ENCODE measurements at regions not wholly inside any gene's neighbourhood (a gene's known extent, or its start where the extent isn't known, plus 50 kb on each side); places are given as distances from the start of the nearest gene placed in this dataset.
A peak's percentile ranks its signal among the peaks of the same experiment; 100 is the strongest.
"Not testable (repeated sequence)": the region's sequence is repeated elsewhere in the genome, so short reads cannot be mapped to it uniquely, and the experiment has no call there.

- H3K4me3 ChIP-seq (ENCODE audit: low read depth, low read length) = no peak overlapping the region
- in situ Hi-C loops (cut with HindIII; ENCODE audit: low sequenced_read_pairs) = no loop called here
- TF ChIP-seq CTCF (IDR thresholded peaks at IDR 0.05; ENCODE audit: low read depth, low read length) = no peak
- no peak for DNase-seq (ENCODE audit: low read depth, low spot score)
Observed at GRCh38 chr5:91794455-91794854, 411.3 kb upstream of the ARRDC3 start.

DNA sequence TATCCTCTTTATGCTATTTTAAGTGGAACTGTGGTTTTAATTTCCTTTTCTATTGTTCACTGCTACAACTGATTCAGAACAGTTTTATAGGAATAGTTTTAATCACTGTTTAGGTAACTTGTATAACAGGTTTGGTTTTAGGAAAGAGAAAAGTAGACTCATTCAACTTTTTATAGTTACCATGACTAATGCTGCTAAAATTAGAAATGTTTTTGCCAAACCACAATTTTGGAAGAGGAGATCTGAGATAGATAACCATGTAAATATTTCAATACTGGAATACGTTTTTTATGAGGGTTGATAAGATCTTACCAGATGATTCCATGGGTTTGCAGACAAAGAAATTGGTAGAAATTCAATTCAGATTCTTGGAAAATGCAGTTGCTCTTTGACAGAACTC is 404.6 kb upstream of the ARRDC3 start:
- peak; percentile 61 for DNase-seq (ENCODE audit: low read depth, low spot score)
- no peak for TF ChIP-seq CTCF (IDR thresholded peaks at IDR 0.05; ENCODE audit: low read depth, low read length)
- H3K4me3 ChIP-seq (ENCODE audit: low read depth, low read length) = no peak overlapping the region
- in situ Hi-C loops (cut with HindIII; ENCODE audit: low sequenced_read_pairs) = no loop called here

DNA sequence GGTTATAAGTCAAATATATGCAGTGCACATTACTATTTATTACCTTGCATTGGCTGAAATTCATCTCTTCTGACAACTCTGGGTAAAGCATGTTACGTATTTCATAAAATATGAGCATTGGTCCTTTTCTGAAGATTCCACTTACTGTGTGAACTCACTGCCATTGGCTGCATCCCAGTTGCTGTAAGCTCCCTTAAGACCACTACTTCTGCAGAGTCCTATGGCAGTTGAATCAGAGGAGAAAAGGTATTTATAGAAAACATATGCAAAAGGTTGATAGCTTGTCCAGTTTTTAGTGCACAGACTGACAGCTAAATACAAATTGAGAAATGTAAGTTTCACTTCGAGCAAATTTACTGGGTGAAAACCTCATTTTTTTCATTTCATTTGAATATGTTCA is 394.6 kb upstream of the ARRDC3 start:
- DNase-seq (ENCODE audit: low read depth, low spot score) = no peak
- TF ChIP-seq CTCF (IDR thresholded peaks at IDR 0.05; ENCODE audit: low read depth, low read length) = no peak
- in situ Hi-C loops (cut with HindIII; ENCODE audit: low sequenced_read_pairs) = no loop called here
- H3K4me3 ChIP-seq (ENCODE audit: low read depth, low read length) = no peak overlapping the region

DNA sequence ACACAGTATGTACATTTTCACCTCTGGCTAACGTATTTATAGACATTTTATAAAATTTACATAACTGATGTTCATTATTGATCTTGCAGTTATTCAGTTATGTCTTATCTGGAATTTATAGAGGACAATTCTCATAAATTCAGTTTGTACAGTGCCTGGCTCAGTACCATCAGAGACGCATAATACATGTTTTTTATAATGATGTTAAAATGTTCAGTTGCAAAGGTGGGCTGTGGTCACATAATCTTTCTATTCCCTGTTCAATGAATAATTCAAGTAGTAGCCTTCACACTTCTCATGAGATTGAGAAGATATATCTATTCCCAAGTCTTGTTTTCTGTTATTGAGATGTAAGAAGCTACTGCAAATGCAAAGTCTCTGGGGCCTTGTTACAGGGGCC is 393.1 kb upstream of the ARRDC3 start:
- no peak overlapping the region for H3K4me3 ChIP-seq (ENCODE audit: low read depth, low read length)
- TF ChIP-seq CTCF (IDR thresholded peaks at IDR 0.05; ENCODE audit: low read depth, low read length) = no peak
- in situ Hi-C loops (cut with HindIII; ENCODE audit: low sequenced_read_pairs) = no loop called here
- no peak for DNase-seq (ENCODE audit: low read depth, low spot score)

GRCh38 chr5:91770400-91770799 is 387.3 kb upstream of the ARRDC3 start:
- H3K4me3 ChIP-seq (ENCODE audit: low read depth, low read length) = no peak overlapping the region
- in situ Hi-C loops (cut with HindIII; ENCODE audit: low sequenced_read_pairs) = no loop called here
- TF ChIP-seq CTCF (IDR thresholded peaks at IDR 0.05; ENCODE audit: low read depth, low read length) = no peak
- no peak for DNase-seq (ENCODE audit: low read depth, low spot score)

- DNase-seq (ENCODE audit: low read depth, low spot score); in situ Hi-C loops (cut with HindIII; ENCODE audit: low sequenced_read_pairs); H3K4me3 ChIP-seq (ENCODE audit: low read depth, low read length): not testable (repeated sequence)
Observed at GRCh38 chr5:91757383-91757782, 374.3 kb upstream of the ARRDC3 start.

DNA sequence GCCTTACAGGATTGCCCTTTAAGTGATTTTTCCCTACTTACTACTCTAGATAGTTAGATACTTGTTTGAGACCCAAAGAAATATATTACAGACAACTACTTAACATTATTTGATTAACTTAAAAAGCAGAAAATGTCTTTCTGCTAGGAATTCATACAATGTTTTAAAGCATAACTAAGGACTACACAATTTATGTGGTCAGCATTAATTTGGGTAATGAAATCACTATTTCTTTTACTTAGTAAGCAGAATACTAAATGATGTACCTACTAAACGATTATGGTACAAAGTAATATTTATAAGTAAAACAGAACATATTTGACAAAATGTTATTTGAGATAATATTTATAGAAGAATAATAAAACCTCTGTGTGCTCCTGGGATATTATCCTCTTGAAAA is 371.9 kb upstream of the ARRDC3 start:
- no peak for TF ChIP-seq CTCF (IDR thresholded peaks at IDR 0.05; ENCODE audit: low read depth, low read length)
- no peak for DNase-seq (ENCODE audit: low read depth, low spot score)
- no peak overlapping the region for H3K4me3 ChIP-seq (ENCODE audit: low read depth, low read length)
- in situ Hi-C loops (cut with HindIII; ENCODE audit: low sequenced_read_pairs) = no loop called here

- DNase-seq (ENCODE audit: low read depth, low spot score); in situ Hi-C loops (cut with HindIII; ENCODE audit: low sequenced_read_pairs); H3K4me3 ChIP-seq (ENCODE audit: low read depth, low read length): not testable (repeated sequence)
Observed at GRCh38 chr5:91744470-91744869, 361.4 kb upstream of the ARRDC3 start.
